Calu3 (cell line): ENCODE measurements at regions not wholly inside any gene's neighbourhood (a gene's known extent, or its start where the extent isn't known, plus 50 kb on each side); places are given as distances from the start of the nearest gene placed in this dataset.

Experiments
- BruUV-seq: library from RNA; stranded (reverse); fragments of 400-500 nt; replicated peaks from 2 replicates; lab custom pipeline; 2021; lab: Mats Ljungman, UMichigan
- CTCF ChIA-PET: fragments of 300-600 bp; sonication (Branson Sonifier 250); formaldehyde crosslinking; loops from one replicate; lab custom pipeline; 2022; ENCODE audit warnings: antibody characterized with exemption; lab: Charles Lee
- DNase-seq: peaks from one replicate; pipeline ENCODE4 v3.0.0; 2022
- H3K27ac Mint-ChIP-seq: one replicate; pipeline ENCODE4 v1.8.0; 2022; ENCODE audit warnings: mixed read lengths; ENCODE audit not compliant: unreplicated experiment
- H3K27me3 Mint-ChIP-seq: one replicate; pipeline ENCODE4 v1.8.0; 2022; ENCODE audit warnings: mixed read lengths; ENCODE audit not compliant: unreplicated experiment
- H3K36me3 Mint-ChIP-seq: one replicate; pipeline ENCODE4 v1.8.0; 2022; ENCODE audit warnings: mild to moderate bottlenecking, moderate library complexity, mixed read lengths; ENCODE audit not compliant: insufficient read depth, unreplicated experiment
- H3K4me1 Mint-ChIP-seq: one replicate; pipeline ENCODE4 v1.8.0; 2022; ENCODE audit warnings: mild to moderate bottlenecking, low read depth, mixed read lengths; ENCODE audit not compliant: unreplicated experiment
- H3K4me3 Mint-ChIP-seq: one replicate; pipeline ENCODE4 v1.8.0; 2022; ENCODE audit warnings: mild to moderate bottlenecking, low read depth, moderate library complexity, mixed read lengths; ENCODE audit not compliant: unreplicated experiment
- H3K9me3 Mint-ChIP-seq: one replicate; pipeline ENCODE4 v1.8.0; 2022; ENCODE audit warnings: low read depth, mixed read lengths; ENCODE audit not compliant: unreplicated experiment
- CTCF ChIP-seq: fragments of 200-600 bp; IDR thresholded peaks from one replicate; pipeline ENCODE4 v1.8.0; 2022; ENCODE audit warnings: antibody characterized with exemption; ENCODE audit not compliant: unreplicated experiment
- intact Hi-C: fragments of 100-400 bp; cut with micrococcal nuclease; formaldehyde crosslinking; loops from one replicate; pipeline ENCODE4 v1.10.0; 2022; ENCODE audit not compliant: unreplicated experiment

- H3K4me1 Mint-ChIP-seq: peaks cover 14% of the 10 kb centered on the region
- no peaks in the 10 kb centered on the region for H3K36me3 Mint-ChIP-seq
- intact Hi-C loops: loop anchor here (10.0 kb wide), 2 partner anchors 79 to 139 kb away; no protein-coding TSS in a partner anchor
- no peak overlapping the region for H3K27ac Mint-ChIP-seq
- CTCF ChIA-PET: no interaction called here
- no peaks in the 10 kb centered on the region for H3K9me3 Mint-ChIP-seq
- DNase-seq: no peak
- H3K4me3 Mint-ChIP-seq: no peak overlapping the region
- no peak for TF ChIP-seq CTCF
- H3K27me3 Mint-ChIP-seq: no peaks in the 10 kb centered on the region
- BruUV-seq: no TSS peak
Observed at GRCh38 chr9:27703216-27703980, 130.1 kb upstream of the C9orf72 start.

DNA sequence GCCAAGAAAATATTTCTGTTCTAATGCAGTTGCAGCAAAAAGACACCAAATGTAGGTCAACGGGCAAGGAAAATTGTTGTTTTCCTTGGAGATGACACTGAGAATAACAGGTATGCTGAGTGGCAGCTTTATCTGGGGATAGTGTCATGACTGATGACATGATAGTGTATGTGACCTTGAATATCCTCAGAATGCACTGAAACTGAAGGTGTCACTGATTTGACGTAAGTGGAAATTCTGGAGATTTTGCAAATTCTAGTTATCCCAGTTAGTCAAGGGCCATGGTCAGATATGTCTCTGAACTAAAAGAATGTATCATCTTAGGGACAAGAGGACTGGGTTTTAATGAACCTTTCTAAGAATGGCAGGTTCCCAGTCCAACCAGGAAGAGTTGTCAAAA lies 138.0 kb upstream of the C9orf72 start:
- TF ChIP-seq CTCF: no peak
- Mint-ChIP-seq H3K27me3 (peaks cover 29% of the 10 kb centered on the region), H3K4me3 (no peak overlapping the region), H3K36me3 (no peaks in the 10 kb centered on the region), H3K27ac (no peak overlapping the region), H3K4me1 (no peaks in the 10 kb centered on the region), H3K9me3 (peaks cover 2% of the 10 kb centered on the region)
- BruUV-seq: no TSS peak
- DNase-seq: no peak
- CTCF ChIA-PET: no interaction called here
- intact Hi-C loops: no loop called here

DNA sequence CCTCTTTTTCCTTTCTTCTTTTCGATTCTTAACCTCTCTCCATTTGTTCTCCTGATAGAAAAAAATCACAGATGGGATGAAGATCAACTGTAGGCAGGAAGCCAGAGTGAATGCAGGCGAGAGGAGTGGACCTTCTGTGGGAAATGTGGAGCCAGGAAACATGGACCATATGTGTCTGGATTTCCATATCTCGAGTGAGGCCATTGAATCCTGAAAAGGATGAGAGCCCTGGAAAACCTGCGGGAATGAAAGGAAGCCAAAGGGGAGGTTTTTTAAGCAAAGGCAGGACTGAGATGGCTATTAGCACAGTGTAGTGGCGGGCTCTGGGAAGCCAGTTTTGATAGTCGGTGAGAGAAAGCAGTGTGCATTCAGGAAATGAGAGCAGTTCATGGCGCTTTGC lies 139.5 kb upstream of the C9orf72 start:
- no peak for DNase-seq
- Mint-ChIP-seq H3K4me1 (no peaks in the 10 kb centered on the region), H3K36me3 (no peaks in the 10 kb centered on the region), H3K4me3 (no peak overlapping the region), H3K27ac (no peak overlapping the region), H3K27me3 (peaks cover 43% of the 10 kb centered on the region), H3K9me3 (peaks cover 2% of the 10 kb centered on the region)
- BruUV-seq: no TSS peak
- no peak for TF ChIP-seq CTCF
- CTCF ChIA-PET: no interaction called here
- intact Hi-C loops: no loop called here

DNA sequence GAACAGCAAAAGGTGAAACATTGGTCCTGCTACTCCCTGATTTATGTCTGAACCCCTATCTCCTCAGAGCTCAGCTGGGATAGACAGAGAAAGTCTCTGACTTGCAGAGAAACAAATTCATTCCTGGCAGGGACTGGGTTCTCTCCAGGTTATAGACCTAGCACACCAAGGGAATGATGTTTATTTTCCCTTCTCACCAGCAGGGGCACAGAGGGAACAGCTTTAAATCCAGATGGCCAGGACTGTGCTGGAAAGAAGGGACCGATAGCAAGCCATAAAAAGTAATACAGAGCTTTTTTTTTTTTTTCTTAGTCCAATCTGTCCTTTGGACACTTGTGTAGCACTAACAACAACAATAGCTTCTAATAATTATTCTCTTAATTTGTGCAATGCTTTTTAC lies 141.1 kb upstream of the C9orf72 start:
- no TSS peak for BruUV-seq
- Mint-ChIP-seq H3K4me3 (no peak overlapping the region), H3K27me3 (peaks cover 43% of the 10 kb centered on the region), H3K9me3 (peaks cover 2% of the 10 kb centered on the region), H3K36me3 (no peaks in the 10 kb centered on the region), H3K4me1 (no peaks in the 10 kb centered on the region), H3K27ac (no peak overlapping the region)
- TF ChIP-seq CTCF: no peak
- CTCF ChIA-PET: no interaction called here
- intact Hi-C loops: no loop called here
- DNase-seq: no peak
